MM.1S (cell line): ENCODE measurements at regions not wholly inside any gene's neighbourhood (a gene's known extent, or its start where the extent isn't known, plus 50 kb on each side); places are given as distances from the start of the nearest gene placed in this dataset.

Source experiments
- DNase-seq: peaks from one replicate; pipeline ENCODE4 v3.0.0-alpha.2; 2015
- H2AFZ ChIP-seq: fragments of 300-600 bp; sonication (generic); 2 replicates; pipeline ENCODE4 v1.6.0; 2016; ENCODE audit warnings: antibody characterized with exemption, low read length
- H3F3A ChIP-seq: fragments of 300-600 bp; sonication (generic); 2 replicates; pipeline ENCODE4 v1.6.1; 2016; ENCODE audit warnings: mild to moderate bottlenecking, antibody characterized with exemption, low read length, moderate library complexity, mixed read lengths; ENCODE audit not compliant: insufficient read depth
- H3K27ac ChIP-seq: fragments of 300-600 bp; sonication (generic); 2 replicates; pipeline ENCODE4 v1.5.1; 2016; ENCODE audit warnings: mild to moderate bottlenecking, low read length
- H3K27me3 ChIP-seq: fragments of 300-600 bp; sonication (generic); replicated peaks from 2 replicates; pipeline ENCODE4 v1.6.0; 2016; ENCODE audit warnings: low read length; ENCODE audit not compliant: insufficient read depth
- H3K36me3 ChIP-seq: fragments of 300-600 bp; sonication (generic); replicated peaks from 2 replicates; pipeline ENCODE4 v1.6.1; 2016; ENCODE audit warnings: mild to moderate bottlenecking, low read length, mixed read lengths; ENCODE audit not compliant: insufficient read depth
- H3K4me1 ChIP-seq: fragments of 300-600 bp; sonication (generic); 2 replicates; pipeline ENCODE4 v1.6.1; 2016; ENCODE audit warnings: low read length, mixed read lengths
- H3K4me2 ChIP-seq: fragments of 300-600 bp; sonication (generic); 2 replicates; pipeline ENCODE4 v1.6.0; 2016; ENCODE audit warnings: low read depth, low read length
- H3K4me3 ChIP-seq: fragments of 300-600 bp; sonication (generic); 2 replicates; pipeline ENCODE4 v1.5.1; 2016; ENCODE audit warnings: low read length, mixed read lengths
- H3K79me2 ChIP-seq: fragments of 300-600 bp; sonication (generic); 2 replicates; pipeline ENCODE4 v1.6.1; 2016; ENCODE audit warnings: mixed run types, low read length, mixed read lengths
- H3K9ac ChIP-seq: fragments of 300-600 bp; sonication (generic); 2 replicates; pipeline ENCODE4 v1.6.1; 2016; ENCODE audit warnings: low read length, mixed read lengths
- H3K9me2 ChIP-seq: fragments of 300-600 bp; sonication (generic); replicated peaks from 2 replicates; pipeline ENCODE4 v1.6.1; 2016; ENCODE audit warnings: mild to moderate bottlenecking, low read length, mixed read lengths; ENCODE audit not compliant: insufficient read depth
- H3K9me3 ChIP-seq: fragments of 300-600 bp; sonication (generic); replicated peaks from 2 replicates; pipeline ENCODE4 v1.6.1; 2016; ENCODE audit warnings: mild to moderate bottlenecking, low read length, mixed read lengths; ENCODE audit not compliant: insufficient read depth
- H4K20me1 ChIP-seq: fragments of 300-600 bp; sonication (generic); 2 replicates; pipeline ENCODE4 v1.6.1; 2016; ENCODE audit warnings: mild to moderate bottlenecking, low read length, moderate library complexity, mixed read lengths; ENCODE audit not compliant: insufficient read depth
- EZH2 ChIP-seq: fragments of 300-600 bp; sonication (generic); optimal IDR thresholded peaks from 2 replicates; pipeline ENCODE3; 2017; ENCODE audit warnings: low read depth, mild to moderate bottlenecking, antibody characterized with exemption, low read length, mixed read lengths
- EZH2phosphoT487 ChIP-seq: fragments of 300-600 bp; sonication (generic); IDR thresholded peaks from 2 replicates; pipeline ENCODE4 v1.6.1; 2018; ENCODE audit warnings: antibody characterized with exemption, low read length
- TF ChIP-seq, protein P1 (sequence below): fragments of 300-600 bp; sonication (generic); IDR thresholded peaks from 2 replicates; pipeline ENCODE4 v1.5.1; 2016; ENCODE audit warnings: antibody characterized with exemption, low read length, mixed read lengths

DNA sequence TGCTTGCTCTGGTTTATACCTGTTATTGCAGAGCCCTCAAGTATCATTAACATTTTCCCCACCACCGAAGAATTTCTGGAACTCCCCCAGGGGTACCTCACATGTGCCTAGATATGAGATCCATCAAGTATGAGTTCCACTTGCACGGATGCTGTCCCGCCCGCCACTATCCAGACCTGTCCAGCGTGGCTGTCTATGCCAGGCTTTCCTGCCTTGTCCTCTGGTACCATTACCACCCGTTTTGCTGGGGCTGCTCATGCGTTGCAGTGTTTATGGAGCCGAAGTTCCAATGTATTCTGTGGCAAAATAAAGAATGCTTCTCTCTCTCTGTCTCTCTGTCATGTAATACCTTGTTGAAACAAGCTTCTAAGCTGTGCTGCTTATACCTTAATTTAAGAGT is 543.5 kb upstream of the PTBP2 start:
- TF ChIP-seq EZH2 (no peak), EZH2phosphoT487 (no peak)
- TF ChIP-seq, protein P1, sequence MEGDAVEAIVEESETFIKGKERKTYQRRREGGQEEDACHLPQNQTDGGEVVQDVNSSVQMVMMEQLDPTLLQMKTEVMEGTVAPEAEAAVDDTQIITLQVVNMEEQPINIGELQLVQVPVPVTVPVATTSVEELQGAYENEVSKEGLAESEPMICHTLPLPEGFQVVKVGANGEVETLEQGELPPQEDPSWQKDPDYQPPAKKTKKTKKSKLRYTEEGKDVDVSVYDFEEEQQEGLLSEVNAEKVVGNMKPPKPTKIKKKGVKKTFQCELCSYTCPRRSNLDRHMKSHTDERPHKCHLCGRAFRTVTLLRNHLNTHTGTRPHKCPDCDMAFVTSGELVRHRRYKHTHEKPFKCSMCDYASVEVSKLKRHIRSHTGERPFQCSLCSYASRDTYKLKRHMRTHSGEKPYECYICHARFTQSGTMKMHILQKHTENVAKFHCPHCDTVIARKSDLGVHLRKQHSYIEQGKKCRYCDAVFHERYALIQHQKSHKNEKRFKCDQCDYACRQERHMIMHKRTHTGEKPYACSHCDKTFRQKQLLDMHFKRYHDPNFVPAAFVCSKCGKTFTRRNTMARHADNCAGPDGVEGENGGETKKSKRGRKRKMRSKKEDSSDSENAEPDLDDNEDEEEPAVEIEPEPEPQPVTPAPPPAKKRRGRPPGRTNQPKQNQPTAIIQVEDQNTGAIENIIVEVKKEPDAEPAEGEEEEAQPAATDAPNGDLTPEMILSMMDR, result no peak
- H3K79me2 ChIP-seq, result no peaks in the 10 kb centered on the region
- H3K27ac ChIP-seq, result no peak overlapping the region
- no peak overlapping the region for H3K4me2 ChIP-seq
- no peaks in the 10 kb centered on the region for H3K9me3 ChIP-seq
- no peaks in the 10 kb centered on the region for H3K36me3 ChIP-seq
- no peaks in the 10 kb centered on the region for H4K20me1 ChIP-seq
- no peaks in the 10 kb centered on the region for H3K4me1 ChIP-seq
- H3K9me2 ChIP-seq, result no peaks in the 10 kb centered on the region
- no peak overlapping the region for H3K4me3 ChIP-seq
- no peaks in the 10 kb centered on the region for H3K27me3 ChIP-seq
- no peak overlapping the region for H2AFZ ChIP-seq
- H3K9ac ChIP-seq, result no peak overlapping the region
- DNase-seq, result no peak
- no peaks in the 10 kb centered on the region for H3F3A ChIP-seq

GRCh38 chr1:96183485-96183884 is 538.1 kb upstream of the PTBP2 start:
- Histone ChIP-seq H4K20me1 (no peaks in the 10 kb centered on the region), H3K4me2 (no peak overlapping the region), H3K36me3 (no peaks in the 10 kb centered on the region), H2AFZ (no peak overlapping the region), H3K4me3 (no peak overlapping the region), H3K27ac (no peak overlapping the region), H3K79me2 (no peaks in the 10 kb centered on the region), H3K9me3 (no peaks in the 10 kb centered on the region), H3K9ac (no peak overlapping the region), H3K9me2 (no peaks in the 10 kb centered on the region), H3K4me1 (no peaks in the 10 kb centered on the region), H3K27me3 (no peaks in the 10 kb centered on the region), H3F3A (no peaks in the 10 kb centered on the region)
- TF ChIP-seq, protein P1, result no peak
- TF ChIP-seq EZH2phosphoT487, result no peak
- TF ChIP-seq EZH2, result no peak
- DNase-seq, result no peak

DNA sequence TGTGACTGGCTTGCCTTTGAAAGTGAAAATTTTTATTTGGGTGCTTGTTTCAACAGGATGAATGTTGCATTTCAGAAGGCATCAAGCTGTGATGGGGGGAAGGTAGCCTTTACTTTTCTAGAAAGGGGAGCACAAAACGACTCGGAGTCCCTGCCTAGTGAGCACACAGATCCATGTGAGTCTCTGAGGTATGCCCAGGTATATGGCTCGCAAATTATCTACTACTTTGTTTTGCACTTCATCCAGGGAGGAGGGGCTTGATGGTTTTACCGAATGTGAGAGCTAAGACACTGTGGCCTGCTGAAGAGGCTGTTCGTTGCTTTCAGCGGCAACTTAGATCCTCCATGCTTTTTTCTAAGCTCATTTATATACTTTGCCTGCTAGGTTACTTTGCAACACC is 537.7 kb upstream of the PTBP2 start:
- Histone ChIP-seq H3K9ac (no peak overlapping the region), H3K27me3 (no peaks in the 10 kb centered on the region), H3K4me3 (no peak overlapping the region), H3K4me2 (no peak overlapping the region), H3K9me2 (no peaks in the 10 kb centered on the region), H3K4me1 (no peaks in the 10 kb centered on the region), H3K36me3 (no peaks in the 10 kb centered on the region), H3K79me2 (no peaks in the 10 kb centered on the region), H4K20me1 (no peaks in the 10 kb centered on the region), H2AFZ (no peak overlapping the region), H3K9me3 (no peaks in the 10 kb centered on the region), H3K27ac (no peak overlapping the region), H3F3A (no peaks in the 10 kb centered on the region)
- DNase-seq, result no peak
- TF ChIP-seq EZH2phosphoT487 (no peak), EZH2 (no peak)
- TF ChIP-seq, protein P1, result no peak

GRCh38 chr1:96185181-96185580 is 536.4 kb upstream of the PTBP2 start:
- TF ChIP-seq EZH2 (no peak), EZH2phosphoT487 (no peak)
- TF ChIP-seq, protein P1, result no peak
- Histone ChIP-seq H3K27me3 (no peaks in the 10 kb centered on the region), H3K4me3 (no peak overlapping the region), H3K9me2 (no peaks in the 10 kb centered on the region), H4K20me1 (no peaks in the 10 kb centered on the region), H3K9me3 (no peaks in the 10 kb centered on the region), H3K36me3 (no peaks in the 10 kb centered on the region), H3K4me1 (no peaks in the 10 kb centered on the region), H3K79me2 (no peaks in the 10 kb centered on the region), H3K9ac (no peak overlapping the region), H2AFZ (no peak overlapping the region), H3K4me2 (no peak overlapping the region), H3K27ac (no peak overlapping the region), H3F3A (no peaks in the 10 kb centered on the region)
- no peak for DNase-seq
